T-helper 17 cell (primary cell): ENCODE measurements at regions not wholly inside any gene's neighbourhood (a gene's known extent, or its start where the extent isn't known, plus 50 kb on each side); places are given as distances from the start of the nearest gene placed in this dataset.

ENCODE experiments used
- ATAC-seq: fragments of 150-1000 bp; cut with Tn5 transposase; 2 replicates; pipeline ENCODE4 v1.10.0; 2021; ENCODE audit warnings: mild to moderate bottlenecking, moderate library complexity
- DNase-seq, 3 donors: peaks; one replicate each; pipeline versions ENCODE4 v3.0.0 to v3.0.0-alpha.2; 2020 to 2021
- H3K9me3 ChIP-seq: one replicate; pipeline ENCODE4 v1.7.0; 2013; ENCODE audit warnings: low read length, mild to moderate bottlenecking; ENCODE audit not compliant: control insufficient read depth, poor library complexity, severe bottlenecking
- H3K27ac Mint-ChIP-seq: one replicate; pipeline ENCODE4 v1.8.0; 2022; ENCODE audit warnings: mild to moderate bottlenecking, moderate library complexity, mixed read lengths
- H3K27me3 Mint-ChIP-seq: one replicate; pipeline ENCODE4 v1.8.0; 2022; ENCODE audit warnings: mixed read lengths
- H3K36me3 Mint-ChIP-seq: one replicate; pipeline ENCODE4 v1.8.0; 2022; ENCODE audit warnings: low read depth, mixed read lengths
- H3K4me1 Mint-ChIP-seq: one replicate; pipeline ENCODE4 v1.8.0; 2022; ENCODE audit warnings: mild to moderate bottlenecking, mixed read lengths
- H3K4me3 Mint-ChIP-seq: one replicate; pipeline ENCODE4 v1.8.0; 2022; ENCODE audit warnings: mild to moderate bottlenecking, moderate library complexity, mixed read lengths

DNA sequence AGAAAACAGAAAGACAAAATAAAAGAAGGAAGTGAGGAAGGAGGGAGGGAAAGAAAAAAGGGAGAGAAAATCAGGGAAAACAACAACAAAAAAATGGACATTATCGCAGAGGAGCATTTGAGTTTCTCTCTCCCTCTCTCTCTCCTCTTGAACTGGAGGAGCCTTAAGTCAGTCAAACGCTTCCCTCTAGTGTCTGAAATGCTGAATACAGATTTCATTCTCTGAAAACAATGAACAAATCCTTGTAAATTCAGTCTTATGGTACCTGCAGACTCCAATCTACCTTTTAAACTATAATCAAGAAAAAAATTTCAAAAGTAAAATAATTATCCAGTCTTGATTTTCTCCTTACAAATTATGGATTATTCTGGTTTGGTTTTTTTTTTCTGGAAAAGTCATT is 89.2 kb upstream of the PFKP start:
- Mint-ChIP-seq H3K36me3 (no peaks in the 10 kb centered on the region), H3K27me3 (peaks cover 4% of the 10 kb centered on the region), H3K4me1 (peaks cover 2% of the 10 kb centered on the region), H3K27ac (peak overlapping the region; percentile 65), H3K4me3 (peak overlapping the region; percentile 36)
- H3K9me3 ChIP-seq, result no peaks in the 10 kb centered on the region
- no peak for DNase-seq
- no peak for ATAC-seq

DNA sequence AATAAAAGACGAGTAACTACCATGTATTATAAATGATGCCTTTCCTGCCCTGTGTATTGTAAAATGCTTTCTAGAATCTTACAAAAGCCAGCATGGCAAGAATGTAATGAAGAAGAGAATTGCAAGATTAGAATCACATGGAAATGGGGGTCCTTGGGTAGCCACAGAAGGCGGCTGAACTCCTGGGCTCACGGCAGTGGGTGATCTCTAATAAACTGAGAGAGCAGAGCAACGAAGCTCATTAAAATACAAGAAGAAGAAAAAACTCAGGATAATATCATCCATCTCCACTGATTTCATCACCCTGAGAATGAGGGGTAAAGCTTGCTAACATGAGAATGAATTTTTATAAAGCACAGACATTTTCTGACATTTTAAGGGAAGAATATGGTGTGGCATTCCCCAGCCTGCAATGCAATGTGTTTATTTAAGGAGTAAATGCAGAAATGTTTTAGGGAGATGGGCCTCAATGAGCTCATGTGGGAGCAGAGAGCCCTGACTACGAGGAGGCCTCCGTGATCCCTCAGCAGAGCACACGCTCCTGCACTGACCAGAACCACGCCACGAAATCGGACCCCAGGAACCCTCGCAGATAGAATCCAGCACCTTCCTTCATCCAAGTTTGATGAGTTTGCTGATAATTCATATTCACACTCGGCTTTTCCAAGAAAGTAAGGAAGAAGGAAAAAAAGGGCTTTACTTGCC is 92.7 kb upstream of the PFKP start:
- peaks cover 2% of the 10 kb centered on the region for H3K4me1 Mint-ChIP-seq
- no peaks in the 10 kb centered on the region for H3K9me3 ChIP-seq
- DNase-seq (no peak), ATAC-seq (no peak)
- no peak overlapping the region for H3K27ac Mint-ChIP-seq
- H3K4me3 Mint-ChIP-seq, result no peak overlapping the region
- H3K27me3 Mint-ChIP-seq, result peaks cover 8% of the 10 kb centered on the region
- H3K36me3 Mint-ChIP-seq, result no peaks in the 10 kb centered on the region

DNA sequence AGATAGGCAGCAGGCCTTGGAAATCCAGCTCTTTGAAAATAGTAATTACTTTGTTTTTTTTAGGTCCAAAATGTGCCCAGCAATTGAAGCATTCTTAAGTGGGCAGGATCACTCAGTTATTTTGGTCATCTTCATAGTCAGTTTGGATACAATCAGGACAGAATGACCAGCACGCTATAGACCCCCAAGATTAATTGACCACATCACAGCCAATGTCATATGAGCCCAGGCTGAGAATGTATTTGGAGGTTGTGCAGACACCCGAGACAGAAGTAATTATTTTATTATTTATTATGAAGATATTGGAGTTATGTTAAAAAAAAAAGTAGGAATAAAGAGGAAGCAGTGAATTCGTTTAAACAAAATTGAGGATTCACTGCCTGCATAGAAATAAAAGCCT is 93.3 kb upstream of the PFKP start:
- H3K9me3 ChIP-seq, result no peaks in the 10 kb centered on the region
- peaks cover 2% of the 10 kb centered on the region for H3K4me1 Mint-ChIP-seq
- no peak overlapping the region for H3K4me3 Mint-ChIP-seq
- ATAC-seq (no peak), DNase-seq (no peak)
- H3K27ac Mint-ChIP-seq, result no peak overlapping the region
- H3K36me3 Mint-ChIP-seq, result no peaks in the 10 kb centered on the region
- peaks cover 8% of the 10 kb centered on the region for H3K27me3 Mint-ChIP-seq

DNA sequence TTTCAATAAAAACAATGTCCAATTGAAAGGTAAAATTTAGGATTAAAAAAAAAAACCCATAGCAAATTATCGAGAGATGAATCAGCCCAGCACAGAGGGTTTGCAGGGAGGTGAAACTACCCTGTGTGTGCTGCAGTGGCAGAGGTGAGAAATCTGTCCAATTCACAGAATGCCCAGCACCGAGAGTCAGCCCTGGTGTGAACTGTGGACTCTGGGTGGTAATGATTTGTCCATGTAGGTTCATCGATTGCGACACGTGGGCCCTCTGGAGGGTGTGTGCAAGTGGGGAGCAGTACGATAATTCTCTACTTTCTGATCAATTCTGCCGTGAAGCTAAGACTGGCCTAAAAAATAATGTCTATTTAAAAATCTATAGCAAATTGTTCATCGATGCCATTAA is 94.5 kb upstream of the PFKP start:
- Mint-ChIP-seq H3K4me3 (no peak overlapping the region), H3K4me1 (no peaks in the 10 kb centered on the region), H3K27me3 (peaks cover 14% of the 10 kb centered on the region), H3K27ac (no peak overlapping the region), H3K36me3 (no peaks in the 10 kb centered on the region)
- DNase-seq, result no peak
- no peak for ATAC-seq
- no peaks in the 10 kb centered on the region for H3K9me3 ChIP-seq

DNA sequence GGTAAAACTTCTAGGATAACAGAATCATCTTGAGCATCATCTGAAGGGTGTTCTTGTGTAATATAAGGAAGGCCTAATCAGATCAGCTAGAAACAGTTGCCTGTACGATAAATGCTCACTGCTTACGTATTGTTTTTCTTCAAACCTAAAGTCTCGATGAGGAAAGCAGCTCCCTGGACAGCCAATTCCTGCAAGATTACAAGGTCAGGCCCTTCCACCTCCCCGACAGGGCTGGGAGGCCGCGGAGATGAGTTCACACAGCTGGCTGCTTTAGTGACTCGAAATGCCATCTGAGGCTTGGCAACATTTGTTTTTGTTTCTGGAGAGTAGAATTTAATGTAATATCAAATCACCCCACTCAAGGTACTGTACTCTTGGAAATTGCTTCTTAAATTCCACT is 95.1 kb upstream of the PFKP start:
- H3K9me3 ChIP-seq, result no peaks in the 10 kb centered on the region
- H3K27me3 Mint-ChIP-seq, result peaks cover 20% of the 10 kb centered on the region
- H3K36me3 Mint-ChIP-seq, result no peaks in the 10 kb centered on the region
- no peaks in the 10 kb centered on the region for H3K4me1 Mint-ChIP-seq
- ATAC-seq, result no peak
- no peak overlapping the region for H3K4me3 Mint-ChIP-seq
- no peak for DNase-seq
- H3K27ac Mint-ChIP-seq, result no peak overlapping the region

DNA sequence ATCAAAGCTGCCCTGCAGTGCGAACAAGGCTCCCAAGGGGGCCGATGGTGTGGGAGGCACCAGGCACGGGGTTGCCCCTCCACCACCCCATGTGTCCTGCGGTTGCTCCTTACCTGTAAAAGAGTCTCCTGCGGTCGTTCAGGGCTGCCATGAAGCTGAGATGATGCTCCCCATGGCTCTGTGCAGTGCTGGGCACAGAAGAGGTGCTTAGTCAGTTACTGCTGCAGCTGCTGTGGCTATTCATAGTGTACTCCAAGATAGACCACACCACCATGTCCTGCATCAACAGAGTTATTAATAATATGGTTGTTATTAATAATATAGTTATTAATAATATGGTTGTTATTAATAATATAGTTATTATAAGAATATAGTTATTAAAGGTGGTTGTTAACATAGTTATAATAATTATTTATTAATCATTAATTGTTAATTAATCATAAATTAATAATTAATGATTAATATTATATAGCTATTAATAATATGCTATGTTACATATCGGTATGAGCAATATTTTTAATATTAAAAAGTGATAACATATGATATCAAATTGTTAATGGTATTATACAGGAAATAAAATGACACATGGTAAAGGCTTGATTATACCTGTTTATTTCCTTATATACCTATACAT is 97.0 kb upstream of the PFKP start:
- no peak for ATAC-seq
- no peaks in the 10 kb centered on the region for H3K9me3 ChIP-seq

DNA sequence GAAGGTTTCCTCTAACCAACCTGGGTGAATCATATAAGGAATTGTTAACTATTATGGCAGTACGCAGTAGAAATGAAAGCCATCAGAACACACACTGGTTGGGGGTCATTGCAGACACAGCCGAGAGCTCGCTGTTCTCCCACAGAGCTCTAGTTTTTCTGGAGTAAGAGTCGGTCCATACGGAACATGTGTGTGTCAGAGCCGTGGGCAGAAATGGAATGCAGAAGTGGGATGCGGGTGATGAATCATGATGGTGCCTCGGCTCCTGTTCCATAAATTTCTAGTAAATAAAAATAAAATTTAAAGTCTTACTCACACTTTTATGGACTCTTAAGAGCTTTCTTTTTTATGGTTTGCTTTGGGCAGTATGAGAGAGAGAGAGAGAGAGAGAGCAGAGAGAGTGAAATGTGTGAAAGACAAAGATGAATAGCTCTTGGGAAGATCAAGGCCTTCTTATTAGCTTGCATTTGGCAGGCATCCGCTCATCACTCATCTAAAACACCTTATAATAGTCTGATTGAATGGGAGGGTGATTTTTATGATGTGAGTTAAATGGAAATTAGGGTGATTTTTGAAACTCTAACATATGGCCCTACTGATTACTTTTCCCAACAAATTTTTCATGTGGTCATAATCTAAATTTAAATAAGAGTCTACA is 98.8 kb upstream of the PFKP start:
- H3K36me3 Mint-ChIP-seq, result peaks cover 2% of the 10 kb centered on the region
- H3K4me1 Mint-ChIP-seq, result no peaks in the 10 kb centered on the region
- no peak overlapping the region for H3K4me3 Mint-ChIP-seq
- H3K9me3 ChIP-seq, result no peaks in the 10 kb centered on the region
- peaks cover 40% of the 10 kb centered on the region for H3K27me3 Mint-ChIP-seq
- H3K27ac Mint-ChIP-seq, result no peak overlapping the region
- ATAC-seq (no peak), DNase-seq (no peak)

More for the DNA sequence above, 97.0 kb upstream of the PFKP start:
- DNase-seq, result no peak
- no peaks in the 10 kb centered on the region for H3K4me1 Mint-ChIP-seq
- H3K27ac Mint-ChIP-seq, result no peak overlapping the region
- peaks cover 34% of the 10 kb centered on the region for H3K27me3 Mint-ChIP-seq
- peaks cover 2% of the 10 kb centered on the region for H3K36me3 Mint-ChIP-seq
- no peak overlapping the region for H3K4me3 Mint-ChIP-seq

DNA sequence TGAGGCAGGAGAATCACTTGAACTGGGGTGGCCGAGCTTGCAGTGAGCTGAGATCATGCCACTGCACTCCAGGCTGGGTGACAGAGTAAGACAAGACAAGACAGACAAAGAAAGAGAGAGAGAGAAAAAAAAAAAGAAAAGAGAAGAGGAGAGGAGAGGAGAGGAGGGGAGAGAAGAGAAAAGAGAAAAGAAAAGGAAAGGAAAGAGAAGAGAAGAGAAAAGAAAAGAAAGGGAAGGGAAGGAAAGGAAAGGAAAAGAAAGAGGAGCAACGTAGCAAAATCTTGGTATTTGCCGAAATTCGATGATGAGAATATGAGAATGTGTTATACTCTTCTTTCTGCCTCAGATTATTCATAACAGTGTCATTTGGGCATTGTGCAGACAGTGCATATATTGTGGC is 101.2 kb upstream of the PFKP start:
- H3K36me3 Mint-ChIP-seq, result peaks cover 2% of the 10 kb centered on the region
- no peaks in the 10 kb centered on the region for H3K4me1 Mint-ChIP-seq
- DNase-seq, result no peak
- no peak overlapping the region for H3K27ac Mint-ChIP-seq
- H3K4me3 Mint-ChIP-seq, result no peak overlapping the region
- no peaks in the 10 kb centered on the region for H3K9me3 ChIP-seq
- no peak for ATAC-seq
- peaks cover 50% of the 10 kb centered on the region for H3K27me3 Mint-ChIP-seq

DNA sequence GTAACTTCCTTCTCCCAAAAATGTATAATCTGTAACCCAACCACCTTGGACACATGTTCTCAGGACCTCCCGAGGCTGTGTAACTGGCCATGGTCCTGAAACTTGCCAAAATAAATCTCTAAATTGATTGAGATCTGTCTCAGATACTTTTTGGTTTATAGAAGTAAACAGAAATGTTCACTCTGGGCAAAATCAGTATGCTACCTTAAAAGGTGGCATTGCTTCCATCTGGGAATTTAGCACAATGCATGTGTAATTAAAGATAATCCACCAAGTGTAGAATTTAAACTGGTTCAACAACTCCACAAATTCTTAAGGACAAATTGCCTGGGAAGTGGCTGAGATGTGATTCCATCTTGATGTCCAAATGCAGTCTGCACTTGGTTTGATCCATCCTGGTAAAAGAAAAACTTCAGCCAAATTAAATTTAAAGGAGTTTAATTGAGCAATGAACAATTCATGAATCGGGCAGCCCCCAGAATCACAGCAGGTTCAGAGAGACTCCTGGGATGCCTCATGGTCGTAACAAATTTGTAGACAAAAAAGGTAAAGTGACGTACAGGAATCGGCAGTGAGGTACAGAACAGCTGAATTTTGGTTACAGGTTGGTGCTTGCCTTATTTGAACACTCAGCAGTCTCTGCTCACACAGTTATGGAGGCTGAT is 102.6 kb upstream of the PFKP start:
- Mint-ChIP-seq H3K4me1 (peaks cover 2% of the 10 kb centered on the region), H3K27me3 (peaks cover 49% of the 10 kb centered on the region), H3K4me3 (no peak overlapping the region), H3K27ac (no peak overlapping the region), H3K36me3 (peaks cover 2% of the 10 kb centered on the region)
- ATAC-seq (no peak), DNase-seq (no peak)
- H3K9me3 ChIP-seq, result no peaks in the 10 kb centered on the region

DNA sequence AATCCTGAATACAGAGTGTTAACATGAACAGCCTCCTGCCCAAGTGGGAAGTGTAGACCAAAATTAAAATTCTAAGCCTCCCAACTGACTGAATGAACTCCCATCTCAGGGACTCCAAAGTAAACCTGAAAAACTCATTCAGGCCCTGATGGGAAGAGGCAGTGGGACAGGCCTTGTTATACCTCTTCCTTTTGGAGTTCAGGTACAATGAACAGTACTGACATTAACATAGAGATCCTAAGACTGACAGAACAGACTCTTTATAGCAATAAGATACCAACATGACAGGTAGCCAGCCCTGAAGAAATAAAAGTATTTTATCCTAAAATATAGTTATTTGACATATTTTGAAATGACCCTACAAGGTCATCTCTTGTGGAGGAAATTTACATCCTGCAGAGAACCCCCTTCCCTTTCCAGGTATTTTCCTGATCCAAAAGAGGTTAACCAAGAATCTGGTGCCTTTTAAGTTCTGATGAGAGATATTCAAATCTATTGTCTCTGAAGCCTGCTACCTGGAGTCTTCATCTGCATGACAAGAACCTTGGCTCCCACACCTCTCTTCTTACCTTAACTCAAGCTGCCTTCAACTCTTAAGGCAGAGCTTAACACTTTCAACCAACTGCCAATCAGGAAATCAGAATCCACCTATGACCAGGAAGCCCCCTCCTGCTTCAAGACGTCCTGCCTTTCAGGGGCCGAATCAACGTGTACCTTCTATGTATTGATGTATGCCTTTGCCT is 103.3 kb upstream of the PFKP start:
- DNase-seq (no peak), ATAC-seq (no peak)
- H3K36me3 Mint-ChIP-seq, result peaks cover 2% of the 10 kb centered on the region
- H3K4me3 Mint-ChIP-seq, result no peak overlapping the region
- peaks cover 49% of the 10 kb centered on the region for H3K27me3 Mint-ChIP-seq
- H3K4me1 Mint-ChIP-seq, result peaks cover 2% of the 10 kb centered on the region
- H3K27ac Mint-ChIP-seq, result no peak overlapping the region
- no peaks in the 10 kb centered on the region for H3K9me3 ChIP-seq

DNA sequence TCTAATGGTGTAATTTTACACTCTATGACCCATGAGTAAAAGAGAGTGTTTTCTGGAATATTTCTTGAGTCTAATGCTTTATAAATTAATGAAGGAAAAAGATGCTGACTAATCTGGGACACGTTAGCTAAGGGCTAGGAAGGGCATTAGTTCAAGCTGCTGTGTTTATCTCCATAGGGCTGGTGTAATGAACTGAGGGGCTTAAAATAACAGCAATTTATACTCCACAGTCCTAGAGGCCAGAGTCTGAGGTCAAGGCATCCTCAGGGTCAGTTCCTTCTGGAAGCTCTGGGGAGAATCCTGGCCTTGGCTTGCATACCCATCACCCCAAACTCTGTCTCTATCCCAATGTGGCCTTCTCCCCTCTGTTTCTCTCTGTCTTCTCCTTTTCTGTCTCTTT is 105.2 kb upstream of the PFKP start:
- H3K4me1 Mint-ChIP-seq, result peaks cover 2% of the 10 kb centered on the region
- no peak overlapping the region for H3K27ac Mint-ChIP-seq
- H3K27me3 Mint-ChIP-seq, result peaks cover 44% of the 10 kb centered on the region
- no peak overlapping the region for H3K4me3 Mint-ChIP-seq
- ATAC-seq, result no peak
- no peaks in the 10 kb centered on the region for H3K9me3 ChIP-seq
- no peak for DNase-seq
- H3K36me3 Mint-ChIP-seq, result peaks cover 2% of the 10 kb centered on the region

DNA sequence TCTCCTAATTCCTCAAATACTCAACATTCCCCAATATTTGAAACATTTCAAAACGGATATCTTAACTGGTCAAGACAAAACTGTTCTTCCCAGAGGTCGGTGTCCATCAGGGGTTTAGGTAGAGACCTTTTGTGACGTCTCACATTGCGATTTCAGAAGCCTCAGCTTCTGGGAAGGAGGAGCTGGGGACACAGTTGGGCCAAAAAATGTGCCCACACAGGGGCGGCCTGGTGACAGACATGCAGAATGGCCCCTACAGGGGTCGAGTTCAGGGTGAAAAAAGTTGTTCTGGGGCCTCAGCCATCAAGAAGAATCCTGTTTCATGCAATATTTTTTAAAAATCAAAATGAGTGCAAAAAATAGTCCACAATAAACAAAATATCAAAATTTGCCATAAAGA is 108.7 kb upstream of the PFKP start:
- peaks cover 3% of the 10 kb centered on the region for H3K9me3 ChIP-seq
- peaks cover 25% of the 10 kb centered on the region for H3K27me3 Mint-ChIP-seq
- H3K4me3 Mint-ChIP-seq, result no peak overlapping the region
- no peak for DNase-seq
- H3K36me3 Mint-ChIP-seq, result no peaks in the 10 kb centered on the region
- no peak overlapping the region for H3K27ac Mint-ChIP-seq
- ATAC-seq, result no peak
- peaks cover 2% of the 10 kb centered on the region for H3K4me1 Mint-ChIP-seq

DNA sequence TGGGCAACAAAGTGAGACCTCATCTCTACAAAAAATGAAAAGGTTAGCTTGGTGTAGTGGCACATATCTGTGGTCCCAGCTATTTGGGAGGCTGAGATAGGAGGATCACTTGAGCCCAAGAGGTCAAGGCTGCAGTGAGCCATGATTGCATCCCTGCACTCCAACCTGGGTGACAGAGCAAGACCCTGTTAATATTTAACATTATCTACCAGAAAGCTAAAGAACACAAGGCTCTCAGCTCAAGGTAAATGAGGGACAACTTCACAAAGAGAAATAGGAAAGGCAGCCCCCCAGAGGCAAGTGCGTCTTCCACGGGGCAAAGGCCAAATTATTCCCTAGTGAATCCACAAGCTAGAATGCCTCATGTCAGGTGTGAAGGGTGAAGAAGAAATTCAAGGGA is 109.6 kb upstream of the PFKP start:
- H3K4me3 Mint-ChIP-seq, result no peak overlapping the region
- ATAC-seq (no peak), DNase-seq (no peak)
- H3K27me3 Mint-ChIP-seq, result peaks cover 23% of the 10 kb centered on the region
- H3K27ac Mint-ChIP-seq, result no peak overlapping the region
- H3K36me3 Mint-ChIP-seq, result no peaks in the 10 kb centered on the region
- peaks cover 3% of the 10 kb centered on the region for H3K9me3 ChIP-seq
- H3K4me1 Mint-ChIP-seq, result peaks cover 2% of the 10 kb centered on the region
